Kidney (tissue), 13 donors: ENCODE measurements at regions not wholly inside any gene's neighbourhood (a gene's known extent, or its start where the extent isn't known, plus 50 kb on each side); places are given as distances from the start of the nearest gene placed in this dataset.

Source experiments
- DNase-seq, 5 donors: peaks; one replicate each; pipeline ENCODE4 v3.0.0-alpha.2; 2013 to 2020
- FAIRE-seq: peaks from 2 replicates; lab custom pipeline; 2012; peaks lifted over from hg19 to GRCh38; lab: Jason Lieb, UNC
- H3K27ac ChIP-seq, 2 donors: one replicate each; pipeline ENCODE4 v1.7.0; 2013; ENCODE audit warnings: low read depth in 2 of 2, low read length in 2 of 2, inconsistent platforms in 1 of 2
- H3K27me3 ChIP-seq: one replicate; pipeline ENCODE4 v1.7.1; 2013; ENCODE audit warnings: low read length, inconsistent platforms; ENCODE audit not compliant: control insufficient read depth, insufficient read depth
- H3K36me3 ChIP-seq, 3 donors: one replicate each; pipeline versions ENCODE4 v1.7.0 to v1.7.1; 2013; ENCODE audit warnings: low read length in 3 of 3, control low read depth in 1 of 3, inconsistent platforms in 1 of 3; ENCODE audit not compliant: insufficient read depth in 3 of 3, control insufficient read depth in 2 of 3
- H3K4me1 ChIP-seq, 3 donors: one replicate each; pipeline versions ENCODE4 v1.7.0 to v1.7.1; 2013; ENCODE audit warnings: low read length in 3 of 3, inconsistent platforms in 1 of 3, low read depth in 1 of 3; ENCODE audit not compliant: control insufficient read depth in 2 of 3, insufficient read depth in 2 of 3
- H3K4me3 ChIP-seq, 3 donors: one replicate each; pipeline versions ENCODE4 v1.7.0 to v1.8.1; 2013; ENCODE audit warnings: low read length in 3 of 3, control low read depth in 1 of 3, inconsistent platforms in 1 of 3
- H3K9ac ChIP-seq, 3 donors: one replicate each; pipeline versions ENCODE4 v1.7.0 to v1.7.1; 2013; ENCODE audit warnings: low read length in 3 of 3, control low read depth in 1 of 3, inconsistent platforms in 1 of 3
- H3K9me3 ChIP-seq, 3 donors: one replicate each; pipeline versions ENCODE4 v1.7.0 to v1.7.1; 2013; ENCODE audit warnings: low read length in 3 of 3, control low read depth in 1 of 3, inconsistent platforms in 1 of 3; ENCODE audit not compliant: control insufficient read depth in 2 of 3, insufficient read depth in 1 of 3
- intact Hi-C: fragments of 100-400 bp; cut with DNase I; formaldehyde crosslinking; loops from one replicate; pipeline ENCODE4 v1.11.1; 2022
- TF ChIP-seq, protein P1 (sequence below): IDR thresholded peaks from 3 replicates; pipeline ENCODE4 v1.5.1; 2012; ENCODE audit warnings: mild to moderate bottlenecking, moderate library complexity, borderline replicate concordance; ENCODE audit not compliant: insufficient read depth; ENCODE audit errors: extremely low read depth
- donor health status: control.
- donor health status: control.
- donor health status: control.
- donor health status: control.
- donor health status: control.
- donor health status: DM: yes; HTN: yes; CAD: no.
- donor health status: Normal renal cell carcinoma (clear cell type).

DNA sequence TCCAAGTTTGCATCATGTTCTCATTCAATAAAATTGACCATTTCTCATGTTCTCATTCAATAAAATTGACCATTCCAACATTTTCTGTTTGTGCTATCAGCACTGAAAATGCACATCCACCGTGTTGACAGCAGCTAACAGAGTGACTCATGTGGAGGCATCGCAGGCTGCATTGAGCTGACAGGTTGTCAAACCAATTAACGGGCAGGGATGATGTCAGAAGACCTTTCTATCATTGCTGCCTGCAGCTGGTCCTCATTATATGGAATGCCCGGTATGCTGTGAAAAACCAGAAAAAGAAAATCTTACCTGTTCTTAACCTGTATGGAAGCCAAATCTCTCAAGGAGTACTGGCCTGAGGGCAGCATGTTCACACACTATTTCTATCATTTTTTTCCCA, 202.0 kb downstream of the SMIM20 start:
- peaks cover 0 to 9% (median 4%) of the 10 kb centered on the region in 3 donors for H3K9me3 ChIP-seq
- H3K36me3 ChIP-seq = no peaks in the 10 kb centered on the region
- no peaks in the 10 kb centered on the region for H3K4me1 ChIP-seq
- DNase-seq (no peak), FAIRE-seq (no peak)
- TF ChIP-seq, protein P1, sequence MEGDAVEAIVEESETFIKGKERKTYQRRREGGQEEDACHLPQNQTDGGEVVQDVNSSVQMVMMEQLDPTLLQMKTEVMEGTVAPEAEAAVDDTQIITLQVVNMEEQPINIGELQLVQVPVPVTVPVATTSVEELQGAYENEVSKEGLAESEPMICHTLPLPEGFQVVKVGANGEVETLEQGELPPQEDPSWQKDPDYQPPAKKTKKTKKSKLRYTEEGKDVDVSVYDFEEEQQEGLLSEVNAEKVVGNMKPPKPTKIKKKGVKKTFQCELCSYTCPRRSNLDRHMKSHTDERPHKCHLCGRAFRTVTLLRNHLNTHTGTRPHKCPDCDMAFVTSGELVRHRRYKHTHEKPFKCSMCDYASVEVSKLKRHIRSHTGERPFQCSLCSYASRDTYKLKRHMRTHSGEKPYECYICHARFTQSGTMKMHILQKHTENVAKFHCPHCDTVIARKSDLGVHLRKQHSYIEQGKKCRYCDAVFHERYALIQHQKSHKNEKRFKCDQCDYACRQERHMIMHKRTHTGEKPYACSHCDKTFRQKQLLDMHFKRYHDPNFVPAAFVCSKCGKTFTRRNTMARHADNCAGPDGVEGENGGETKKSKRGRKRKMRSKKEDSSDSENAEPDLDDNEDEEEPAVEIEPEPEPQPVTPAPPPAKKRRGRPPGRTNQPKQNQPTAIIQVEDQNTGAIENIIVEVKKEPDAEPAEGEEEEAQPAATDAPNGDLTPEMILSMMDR = no peak
- H3K9ac ChIP-seq = no peak overlapping the region
- H3K4me3 ChIP-seq = no peak overlapping the region
- intact Hi-C loops = no loop called here
- no peaks in the 10 kb centered on the region for H3K27me3 ChIP-seq
- no peak overlapping the region for H3K27ac ChIP-seq

DNA sequence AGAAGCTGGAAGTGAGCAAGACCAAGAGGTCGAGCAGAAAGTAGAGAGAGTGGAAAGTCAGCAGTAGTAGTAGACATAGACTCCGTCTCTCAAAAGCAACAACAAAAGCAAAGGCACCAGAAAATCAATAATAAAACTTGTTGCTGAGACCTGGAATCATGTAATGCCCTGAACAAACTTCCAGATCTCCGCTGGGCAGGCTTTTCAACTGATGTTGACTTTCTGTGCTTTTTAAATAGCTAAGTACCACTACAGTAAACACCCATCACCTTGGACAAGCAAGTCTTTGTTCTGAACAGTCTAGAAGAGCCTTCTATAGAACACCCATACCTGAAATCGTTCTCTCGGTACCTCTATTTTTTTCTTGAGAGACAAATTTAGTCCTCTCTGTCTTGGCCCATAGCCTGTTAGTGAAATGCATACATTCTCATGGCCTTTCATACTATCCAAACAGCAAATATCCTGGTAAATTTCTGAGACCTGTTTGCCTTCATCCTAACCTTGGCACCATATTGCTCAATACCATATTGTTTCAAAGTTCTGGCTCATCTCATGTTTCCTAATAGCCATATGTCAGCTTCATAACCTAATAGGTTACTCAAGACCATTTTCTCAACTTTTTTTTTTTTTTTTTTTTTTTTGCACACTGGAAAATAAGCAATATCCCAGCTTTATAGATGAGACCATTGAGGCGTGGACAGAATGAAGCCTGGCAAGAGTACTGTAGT, 200.6 kb upstream of the RBPJ start:
- DNase-seq = no peak
- TF ChIP-seq, protein P1 = no peak
- intact Hi-C loops = no loop called here

DNA sequence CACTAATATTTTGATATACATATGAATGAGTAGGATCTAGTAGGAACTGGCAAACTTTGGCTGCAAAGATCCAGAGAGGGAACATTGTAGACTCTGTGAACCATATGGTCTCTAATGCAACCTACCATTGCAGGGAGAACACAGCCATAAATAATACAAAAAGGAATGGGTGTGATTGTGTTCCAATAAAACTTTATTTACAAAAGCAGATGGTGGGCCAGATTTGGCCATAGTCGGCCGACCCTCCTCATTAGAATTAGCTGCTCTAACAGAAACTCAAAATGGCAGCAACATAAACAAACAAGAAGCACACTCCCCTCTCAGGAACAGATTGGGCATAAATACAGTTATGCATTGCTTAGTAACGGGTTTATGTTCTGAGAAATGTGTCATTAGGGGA, 198.1 kb upstream of the RBPJ start:
- H3K4me1 ChIP-seq = no peaks in the 10 kb centered on the region
- TF ChIP-seq, protein P1 = no peak
- no peak overlapping the region for H3K27ac ChIP-seq
- no peaks in the 10 kb centered on the region for H3K27me3 ChIP-seq
- intact Hi-C loops = no loop called here
- no peak for DNase-seq
- no peaks in the 10 kb centered on the region for H3K9me3 ChIP-seq
- H3K4me3 ChIP-seq = no peak overlapping the region
- no peak overlapping the region for H3K9ac ChIP-seq
- FAIRE-seq = no peak
- no peaks in the 10 kb centered on the region for H3K36me3 ChIP-seq

More for the DNA sequence above, 200.6 kb upstream of the RBPJ start:
- H3K4me1 ChIP-seq = no peaks in the 10 kb centered on the region
- no peak overlapping the region for H3K4me3 ChIP-seq
- no peak overlapping the region for H3K9ac ChIP-seq
- H3K36me3 ChIP-seq = no peaks in the 10 kb centered on the region
- no peaks in the 10 kb centered on the region for H3K9me3 ChIP-seq
- FAIRE-seq = no peak
- no peaks in the 10 kb centered on the region for H3K27me3 ChIP-seq
- no peak overlapping the region for H3K27ac ChIP-seq
